Body of pancreas (tissue), 4 donors: ENCODE measurements at regions not wholly inside any gene's neighbourhood (a gene's known extent, or its start where the extent isn't known, plus 50 kb on each side); places are given as distances from the start of the nearest gene placed in this dataset.

ENCODE experiments used
- ATAC-seq: fragments of 150-250 bp; one replicate; pipeline ENCODE4 v1.9.1; 2016
- DNase-seq, 4 donors: peaks; one replicate each; pipeline ENCODE4 v3.0.0-alpha.2; 2019
- H3K27ac ChIP-seq, 4 donors: fragments of 200-600 bp; sonication (generic); 1 replicate in 3 of 4; 2 replicates in 1 of 4; pipeline versions ENCODE4 v1.5.1 to v1.6.1; 2016 to 2019; ENCODE audit warnings: mild to moderate bottlenecking in 1 of 4, mixed read lengths in 1 of 4, moderate library complexity in 1 of 4
- H3K27me3 ChIP-seq, 2 donors: fragments of 200-600 bp; sonication (generic); one replicate each; pipeline ENCODE4 v1.6.0; 2016; ENCODE audit warnings: mild to moderate bottlenecking in 1 of 2
- H3K36me3 ChIP-seq, 2 donors: fragments of 200-600 bp; sonication (generic); replicated peaks in 1 of 2; 2 replicates each; pipeline ENCODE4 v1.5.1; 2016; ENCODE audit warnings: low read depth in 2 of 2; ENCODE audit not compliant: insufficient read depth in 1 of 2
- H3K4me1 ChIP-seq: fragments of 200-600 bp; sonication (generic); one replicate; pipeline ENCODE4 v1.6.0; 2016
- H3K4me3 ChIP-seq, 2 donors: fragments of 200-600 bp; sonication (generic); 1 replicate in 1 of 2; 2 replicates in 1 of 2; pipeline ENCODE4 v1.5.1; 2016 to 2019
- H3K9me3 ChIP-seq, 3 donors: fragments of 200-600 bp; sonication (generic); 1 replicate in 2 of 3; 2 replicates in 1 of 3; pipeline ENCODE4 v1.5.1; 2016
- POLR2A ChIP-seq, 3 donors: fragments of 450-650 bp; IDR thresholded peaks; one replicate each; pipeline ENCODE4 v1.6.1; 2016; ENCODE audit warnings: antibody characterized with exemption in 3 of 3, mild to moderate bottlenecking in 2 of 3
- WGBS, 2 donors: methylation state at CpG; one replicate each; pipeline ENCODE4 v1.1.5; 2017; 5-methylcytosine and 5-hydroxymethylcytosine counted together
- intact Hi-C: fragments of 100-400 bp; cut with DNase I; formaldehyde crosslinking; loops from one replicate; pipeline ENCODE4 v1.15.1; 2023
- TF ChIP-seq, protein P1 (sequence below), 7 experiments: fragments of 450-650 bp in 4 of 7; fragments of 200-600 bp in 3 of 7; sonication (generic) in 3 of 7; IDR thresholded peaks; one replicate each; pipeline ENCODE4 v1.5.1; 2016 to 2019; ENCODE audit warnings: antibody characterized with exemption in 7 of 7

DNA sequence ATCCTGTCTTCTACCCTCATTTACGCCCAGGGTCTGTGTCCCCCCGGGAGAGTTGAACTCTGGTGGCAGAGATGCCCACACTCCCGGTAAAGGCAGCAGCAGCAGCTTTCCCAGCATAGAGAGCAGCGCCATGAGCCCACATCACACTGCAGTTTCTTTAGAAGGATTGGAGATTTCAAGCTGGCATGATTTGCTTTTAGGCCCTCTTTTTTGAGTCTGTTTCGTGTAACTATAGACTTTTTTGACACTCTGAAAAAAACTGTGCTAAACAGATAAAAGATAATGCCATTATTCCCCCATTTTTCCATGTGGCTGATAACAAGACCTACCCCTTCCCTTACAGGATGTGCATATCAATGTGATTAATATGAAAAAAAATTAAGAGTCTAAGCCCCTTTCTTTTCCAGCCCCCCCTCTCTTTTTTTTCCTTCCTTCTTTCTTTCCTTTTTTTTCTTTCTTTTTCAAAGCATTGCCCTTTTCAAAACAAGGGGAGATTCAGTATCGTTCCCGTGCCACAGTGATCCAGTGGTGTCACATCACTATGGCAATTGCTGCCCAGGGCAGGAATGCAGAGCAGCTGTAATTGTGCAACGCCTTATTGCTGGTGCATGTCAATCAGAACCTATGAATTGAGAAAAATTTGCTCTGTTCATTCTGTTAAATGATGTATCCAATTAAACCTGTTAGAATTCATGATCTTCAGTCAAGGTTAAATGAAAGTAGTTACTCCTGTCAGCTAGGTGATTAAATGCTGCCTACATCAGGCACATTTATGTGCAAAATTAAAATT is 104.5 kb downstream of the CDCA7 start:
- WGBS, 2 donors: 63 to 64% methylated on average over 8 of the region's 8 CpGs
- H3K27me3 ChIP-seq: no peaks in the 10 kb centered on the region
- no peaks in the 10 kb centered on the region for H3K4me1 ChIP-seq
- ATAC-seq: no peak
- no peaks in the 10 kb centered on the region for H3K36me3 ChIP-seq
- H3K27ac ChIP-seq: no peak overlapping the region
- DNase-seq: no peak
- intact Hi-C loops: no loop called here
- no peak overlapping the region for H3K4me3 ChIP-seq
- TF ChIP-seq POLR2A (IDR thresholded peaks at IDR 0.05): no peak
- TF ChIP-seq, protein P1, sequence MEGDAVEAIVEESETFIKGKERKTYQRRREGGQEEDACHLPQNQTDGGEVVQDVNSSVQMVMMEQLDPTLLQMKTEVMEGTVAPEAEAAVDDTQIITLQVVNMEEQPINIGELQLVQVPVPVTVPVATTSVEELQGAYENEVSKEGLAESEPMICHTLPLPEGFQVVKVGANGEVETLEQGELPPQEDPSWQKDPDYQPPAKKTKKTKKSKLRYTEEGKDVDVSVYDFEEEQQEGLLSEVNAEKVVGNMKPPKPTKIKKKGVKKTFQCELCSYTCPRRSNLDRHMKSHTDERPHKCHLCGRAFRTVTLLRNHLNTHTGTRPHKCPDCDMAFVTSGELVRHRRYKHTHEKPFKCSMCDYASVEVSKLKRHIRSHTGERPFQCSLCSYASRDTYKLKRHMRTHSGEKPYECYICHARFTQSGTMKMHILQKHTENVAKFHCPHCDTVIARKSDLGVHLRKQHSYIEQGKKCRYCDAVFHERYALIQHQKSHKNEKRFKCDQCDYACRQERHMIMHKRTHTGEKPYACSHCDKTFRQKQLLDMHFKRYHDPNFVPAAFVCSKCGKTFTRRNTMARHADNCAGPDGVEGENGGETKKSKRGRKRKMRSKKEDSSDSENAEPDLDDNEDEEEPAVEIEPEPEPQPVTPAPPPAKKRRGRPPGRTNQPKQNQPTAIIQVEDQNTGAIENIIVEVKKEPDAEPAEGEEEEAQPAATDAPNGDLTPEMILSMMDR (IDR thresholded peaks at IDR 0.05): no peak
- no peaks in the 10 kb centered on the region for H3K9me3 ChIP-seq

DNA sequence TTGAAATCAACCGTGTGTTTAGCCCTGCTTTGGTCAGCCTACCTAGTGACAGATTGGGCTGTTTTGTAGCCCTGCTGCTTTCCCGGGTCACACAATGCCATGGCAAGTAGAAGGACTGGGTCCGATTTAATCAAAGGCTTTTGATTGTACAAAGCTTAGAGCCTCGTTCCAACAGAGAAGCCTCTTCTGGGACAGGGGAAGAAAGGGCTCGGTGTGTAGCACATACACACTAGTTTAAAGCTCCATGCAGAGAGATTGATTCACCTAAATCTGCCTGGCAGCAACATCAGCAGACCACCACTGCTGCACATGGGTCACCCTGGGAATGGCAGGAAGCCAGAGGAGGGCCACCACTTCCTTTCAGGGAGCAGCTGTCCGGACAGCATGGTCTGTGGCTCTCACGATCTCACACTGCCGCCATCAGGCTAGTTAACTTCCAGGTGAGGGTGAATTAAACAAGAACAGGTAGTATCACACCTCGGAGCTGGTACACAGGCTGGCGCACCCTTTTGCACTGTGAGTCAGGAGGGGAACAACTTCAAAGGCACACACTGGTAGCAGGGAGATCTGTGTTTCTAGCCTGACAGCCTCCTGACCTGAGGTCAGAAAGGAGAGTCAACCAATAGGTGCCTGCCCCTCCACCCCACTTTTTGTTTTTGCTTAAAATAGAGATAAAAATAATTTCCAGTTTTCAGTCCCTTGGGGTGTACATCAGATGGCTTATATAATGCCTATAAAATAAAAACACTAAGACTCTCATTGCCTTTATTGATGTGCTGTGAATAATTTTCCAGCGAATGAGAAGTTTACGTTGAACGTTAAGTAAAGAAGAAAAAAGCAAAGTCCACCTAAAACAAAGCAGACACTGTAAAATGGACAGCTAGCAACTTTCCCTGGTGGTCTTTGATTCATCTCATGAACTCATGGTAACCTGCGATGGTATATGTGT is 108.5 kb downstream of the CDCA7 start:
- DNase-seq: no peak
- no peak overlapping the region for H3K27ac ChIP-seq
- H3K27me3 ChIP-seq: no peaks in the 10 kb centered on the region
- no peaks in the 10 kb centered on the region for H3K36me3 ChIP-seq
- no peaks in the 10 kb centered on the region for H3K4me1 ChIP-seq
- no peak for ATAC-seq
- WGBS, 2 donors: 50 to 62% methylated on average over 12 to 14 of the region's 14 CpGs
- no peak for TF ChIP-seq POLR2A (IDR thresholded peaks at IDR 0.05)
- TF ChIP-seq, protein P1 (IDR thresholded peaks at IDR 0.05): no peak
- no peaks in the 10 kb centered on the region for H3K9me3 ChIP-seq
- H3K4me3 ChIP-seq: no peak overlapping the region
- intact Hi-C loops: no loop called here

DNA sequence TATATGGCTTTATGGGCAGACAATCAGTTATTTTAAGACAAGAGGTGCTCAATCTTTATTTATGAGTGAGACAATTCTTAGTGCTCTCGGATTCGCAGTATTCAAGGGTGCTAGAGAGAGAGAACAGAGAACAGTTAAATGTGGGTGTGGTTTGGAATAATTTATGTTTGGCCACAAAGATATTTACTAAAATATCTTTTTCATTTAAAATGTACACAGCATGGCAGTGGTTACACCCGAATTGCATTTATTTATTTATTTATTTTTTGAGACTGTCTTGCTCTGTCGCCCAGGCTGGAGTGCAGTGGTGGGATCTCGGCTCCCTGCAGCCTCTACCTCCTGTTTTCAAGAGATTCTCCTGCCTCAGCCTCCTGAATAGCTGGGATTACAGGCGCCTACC is 109.2 kb downstream of the CDCA7 start:
- ATAC-seq: no peak
- no peaks in the 10 kb centered on the region for H3K27me3 ChIP-seq
- intact Hi-C loops: no loop called here
- H3K9me3 ChIP-seq: no peaks in the 10 kb centered on the region
- H3K27ac ChIP-seq: no peak overlapping the region
- H3K4me3 ChIP-seq: no peak overlapping the region
- 83 to 90% methylated on average over 6 of the region's 6 CpGs for WGBS, 2 donors
- no peaks in the 10 kb centered on the region for H3K36me3 ChIP-seq
- DNase-seq: no peak
- H3K4me1 ChIP-seq: no peaks in the 10 kb centered on the region
- TF ChIP-seq, protein P1 (IDR thresholded peaks at IDR 0.05): no peak
- TF ChIP-seq POLR2A (IDR thresholded peaks at IDR 0.05): no peak

DNA sequence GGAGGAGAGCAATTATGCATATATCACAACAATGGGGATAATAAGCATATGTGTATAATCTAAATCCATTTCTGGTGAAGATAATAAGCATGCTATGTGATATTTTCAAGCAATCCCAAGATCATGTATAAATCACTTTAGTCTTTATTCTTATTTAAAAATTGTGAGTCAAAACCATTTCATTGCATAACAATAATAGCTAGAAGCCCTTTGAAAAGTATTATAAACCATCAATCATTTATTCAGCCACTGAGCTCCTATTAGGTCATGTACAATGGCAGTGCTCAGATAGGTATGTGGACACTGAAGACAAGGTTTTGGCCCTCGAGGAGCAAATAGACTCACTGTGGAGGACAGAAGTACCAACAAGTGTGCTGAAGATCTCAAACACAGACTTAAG is 113.1 kb downstream of the CDCA7 start:
- Histone ChIP-seq H3K4me1 (no peaks in the 10 kb centered on the region), H3K4me3 (no peak overlapping the region), H3K9me3 (no peaks in the 10 kb centered on the region), H3K27ac (no peak overlapping the region), H3K36me3 (no peaks in the 10 kb centered on the region), H3K27me3 (no peaks in the 10 kb centered on the region)
- TF ChIP-seq, protein P1 (IDR thresholded peaks at IDR 0.05): no peak
- TF ChIP-seq POLR2A (IDR thresholded peaks at IDR 0.05): no peak
- DNase-seq: no peak
- no peak for ATAC-seq
- WGBS, 2 donors: 13 to 35% methylated on average over 1 of the region's 1 CpG
- intact Hi-C loops: no loop called here
